Fibroblast of skin of left biceps (primary cell): ENCODE measurements at regions not wholly inside any gene's neighbourhood (a gene's known extent, or its start where the extent isn't known, plus 50 kb on each side); places are given as distances from the start of the nearest gene placed in this dataset.
A peak's percentile ranks its signal among the peaks of the same experiment; 100 is the strongest.
"Not testable (repeated sequence)": the region's sequence is repeated elsewhere in the genome, so short reads cannot be mapped to it uniquely, and the experiment has no call there.

Experiments used
- DNase-seq, 2 experiments: peaks; one replicate each; pipeline ENCODE4 v3.0.0-alpha.2; 2013; ENCODE audit warnings: low read depth in 2 of 2

DNA sequence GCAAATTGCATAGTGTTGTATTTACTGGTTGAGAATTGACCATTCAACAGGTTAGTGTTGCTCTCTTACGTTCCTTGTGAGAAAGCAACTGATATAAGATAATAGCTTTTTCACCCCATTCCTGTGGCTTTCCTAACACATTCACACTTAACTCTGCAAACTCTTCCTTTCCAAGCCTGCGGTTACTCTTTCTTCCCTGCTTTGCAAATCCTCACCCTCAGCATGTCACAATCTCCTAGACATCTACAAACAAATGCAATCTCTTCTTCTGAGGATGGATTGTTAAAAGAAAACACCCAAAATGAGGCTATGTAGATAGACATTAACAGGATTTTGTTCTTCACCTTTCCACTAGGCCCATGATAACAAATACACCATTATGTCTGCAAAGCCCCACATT lies 771.7 kb upstream of the PCDH7 start:
- DNase-seq: no peak

DNA sequence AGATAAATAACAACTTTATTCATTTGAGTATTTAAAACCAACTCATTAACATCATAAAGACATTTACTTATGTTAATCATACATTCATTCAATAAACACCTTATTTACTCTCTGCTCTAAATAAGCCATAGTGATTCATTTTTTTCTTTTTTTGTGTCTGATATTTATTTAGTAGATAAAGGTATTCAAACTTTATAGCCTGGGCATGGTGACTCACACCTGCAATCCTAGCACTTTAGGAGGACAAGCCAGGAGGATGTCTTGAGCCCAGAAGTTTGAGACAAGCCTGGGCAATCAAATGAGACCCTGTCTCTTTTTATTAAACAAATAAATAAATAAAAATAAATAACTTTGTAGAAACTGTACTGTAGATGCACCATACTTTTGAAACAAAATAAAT lies 771.3 kb upstream of the PCDH7 start:
- DNase-seq: no peak

DNA sequence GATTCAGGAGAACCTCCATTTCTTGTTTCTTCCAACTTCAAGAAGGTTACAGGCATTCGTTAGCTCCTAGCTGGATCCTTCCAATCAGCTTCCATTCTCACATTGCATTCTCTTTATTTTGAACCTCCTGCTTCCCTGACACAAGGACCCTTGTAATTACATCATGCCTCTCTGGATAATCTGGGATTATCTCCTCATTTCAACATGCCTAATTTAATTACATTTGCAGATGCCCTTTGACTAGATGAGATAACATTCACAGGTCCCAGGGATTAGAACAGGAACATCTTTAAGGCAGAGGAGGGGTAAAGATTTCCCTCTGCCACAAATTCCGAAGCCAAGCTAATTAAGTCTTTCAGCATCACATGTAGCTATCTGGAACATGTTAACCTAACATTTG lies 753.8 kb upstream of the PCDH7 start:
- no peak for DNase-seq

DNA sequence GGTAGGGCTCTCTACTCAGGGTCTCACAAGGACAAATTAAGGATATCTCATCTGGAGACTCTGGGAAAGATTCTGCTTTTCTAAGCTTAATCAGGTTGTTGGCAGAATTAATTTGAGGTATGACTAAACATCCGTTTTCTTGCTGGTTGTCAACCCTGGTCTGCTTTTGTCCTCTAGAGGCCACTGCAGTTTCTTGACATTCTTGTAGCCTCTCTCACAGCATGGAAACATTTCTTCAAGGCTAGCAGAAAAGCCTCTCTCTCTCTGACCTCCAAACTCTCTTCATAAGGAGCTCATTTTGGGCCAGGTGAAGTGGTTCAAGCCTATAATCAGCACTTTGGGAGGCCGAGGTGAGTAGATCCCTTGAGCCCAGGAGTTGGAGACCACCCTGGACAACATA lies 749.5 kb upstream of the PCDH7 start:
- DNase-seq: no peak

DNA sequence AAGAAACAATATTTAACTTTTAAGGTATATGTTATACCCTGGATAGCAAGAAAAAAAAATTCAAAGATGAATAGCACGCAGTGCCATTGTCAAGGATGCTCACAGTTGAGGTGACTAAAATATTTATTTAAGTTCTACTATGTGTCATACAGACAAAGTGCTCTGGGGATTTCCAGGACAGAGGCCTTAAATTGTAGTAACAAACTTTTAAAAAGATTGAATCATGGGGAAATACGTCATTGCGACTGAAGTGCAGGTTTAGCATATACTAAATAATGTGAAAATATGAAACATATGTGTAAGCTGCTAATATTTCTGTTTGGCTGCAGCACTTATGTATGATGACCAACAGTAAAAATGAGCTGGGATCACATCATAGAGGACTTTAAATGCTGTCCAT lies 748.0 kb upstream of the PCDH7 start:
- no peak for DNase-seq

DNA sequence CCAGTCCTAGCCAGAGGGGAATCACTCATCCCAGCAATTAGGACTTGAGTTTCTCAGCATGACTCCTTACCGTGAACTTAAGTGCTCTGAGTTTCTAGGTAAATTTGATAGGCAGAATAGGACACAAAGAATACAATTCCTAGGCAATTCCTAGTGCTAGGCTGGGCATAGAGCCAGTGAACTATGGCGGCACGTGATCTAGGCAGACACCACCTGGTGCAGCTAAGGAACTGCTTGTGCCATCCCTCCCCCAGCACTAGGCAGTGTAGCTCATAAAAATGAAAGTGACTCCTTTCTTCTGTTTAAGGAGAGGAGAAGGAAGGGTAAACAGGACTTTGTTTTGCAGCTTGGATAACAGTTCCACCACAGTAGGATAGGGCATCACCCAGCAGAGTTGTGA lies 736.3 kb upstream of the PCDH7 start:
- DNase-seq: no peak

DNA sequence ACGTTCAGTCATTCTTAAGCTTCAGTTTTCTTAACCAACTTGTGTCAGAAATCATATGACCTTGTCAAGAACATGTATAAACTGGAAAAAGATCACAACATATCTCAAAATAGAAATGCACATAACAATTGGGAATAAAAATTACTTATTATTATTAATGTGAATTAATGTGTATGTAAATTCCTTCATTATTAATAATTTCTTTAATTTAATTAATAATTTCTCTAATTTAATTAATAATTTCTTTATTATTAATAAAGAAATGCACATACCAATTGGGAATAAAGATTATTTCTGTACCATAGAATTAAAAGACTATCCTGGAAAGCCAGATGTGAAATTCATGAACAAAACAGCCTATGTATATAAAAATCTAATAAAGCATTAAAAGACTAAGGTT lies 718.5 kb upstream of the PCDH7 start:
- no peak for DNase-seq

DNA sequence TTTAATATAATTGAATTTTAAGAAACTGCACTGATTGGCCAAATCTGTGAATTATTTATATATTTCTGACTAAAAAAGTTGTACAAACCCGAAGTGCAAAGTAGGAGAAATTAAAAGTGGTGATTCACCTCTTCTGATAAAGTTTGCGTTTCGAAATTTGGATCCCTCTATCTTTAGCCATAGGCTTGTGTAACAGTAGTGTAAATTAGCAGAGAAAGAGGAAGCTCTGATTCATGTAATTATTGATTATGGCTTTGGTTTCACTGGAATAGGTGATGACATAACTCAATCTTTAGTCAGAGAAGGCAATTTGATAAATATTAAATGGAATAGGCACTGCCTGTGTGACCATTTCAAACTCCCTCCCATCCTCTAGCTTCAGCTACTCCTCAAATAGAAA lies 717.8 kb upstream of the PCDH7 start:
- DNase-seq: no peak

DNA sequence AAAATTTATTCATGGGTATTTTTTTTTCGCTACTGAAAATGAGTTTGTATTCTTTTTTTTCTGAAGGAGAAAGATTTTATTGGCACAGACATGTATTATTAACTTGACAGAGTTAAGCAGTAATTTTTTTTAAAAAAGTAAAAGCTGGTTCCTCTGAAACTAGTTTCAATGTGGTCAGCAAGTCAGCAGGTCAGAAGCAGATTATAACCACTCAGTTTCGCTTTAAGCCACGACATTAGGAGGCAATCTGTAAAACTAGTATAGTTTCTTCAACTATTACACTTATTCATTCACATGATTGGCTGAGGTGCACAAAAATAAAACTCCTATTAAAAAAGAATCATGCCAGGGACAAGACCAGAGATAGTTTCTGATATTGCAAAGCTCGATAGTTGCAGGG lies 714.2 kb upstream of the PCDH7 start:
- DNase-seq: no peak

DNA sequence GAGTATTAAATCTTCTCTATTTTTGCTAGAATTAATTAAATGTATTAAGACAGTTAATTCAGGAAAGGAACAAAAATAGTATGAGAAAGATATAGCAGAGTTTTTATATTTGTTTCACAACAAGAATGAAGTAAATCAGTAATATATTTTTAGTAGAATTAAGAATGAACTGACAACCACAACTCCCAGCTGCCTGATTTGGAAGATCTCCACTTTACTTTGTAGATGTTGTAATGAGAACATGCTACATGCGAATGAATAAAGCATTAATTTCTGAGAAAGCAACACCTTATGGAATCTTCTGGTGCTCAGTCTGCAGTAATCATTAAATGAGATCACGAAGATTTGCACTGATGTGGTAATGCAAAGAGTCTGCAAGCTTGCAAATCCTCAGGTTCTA lies 695.6 kb upstream of the PCDH7 start:
- DNase-seq: no peak

DNA sequence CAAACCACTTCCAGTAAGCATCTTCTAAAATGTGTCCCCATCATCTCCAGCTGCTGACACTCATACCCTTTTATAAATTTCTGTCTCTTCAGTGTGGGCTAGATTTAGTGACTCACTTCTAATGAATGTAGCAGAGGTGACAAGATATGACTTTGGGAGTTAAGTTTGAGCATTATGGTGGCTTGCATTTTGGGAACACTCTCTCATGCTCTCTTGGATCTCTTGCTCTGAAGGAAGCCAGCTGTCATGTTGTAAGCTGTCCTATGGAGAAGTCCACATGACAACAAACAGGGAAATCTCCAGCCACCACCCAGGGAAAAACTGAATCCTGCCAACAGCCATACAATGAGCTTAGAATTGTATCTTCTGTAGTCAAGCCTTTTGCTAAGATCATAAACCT lies 691.3 kb upstream of the PCDH7 start:
- no peak for DNase-seq

DNA sequence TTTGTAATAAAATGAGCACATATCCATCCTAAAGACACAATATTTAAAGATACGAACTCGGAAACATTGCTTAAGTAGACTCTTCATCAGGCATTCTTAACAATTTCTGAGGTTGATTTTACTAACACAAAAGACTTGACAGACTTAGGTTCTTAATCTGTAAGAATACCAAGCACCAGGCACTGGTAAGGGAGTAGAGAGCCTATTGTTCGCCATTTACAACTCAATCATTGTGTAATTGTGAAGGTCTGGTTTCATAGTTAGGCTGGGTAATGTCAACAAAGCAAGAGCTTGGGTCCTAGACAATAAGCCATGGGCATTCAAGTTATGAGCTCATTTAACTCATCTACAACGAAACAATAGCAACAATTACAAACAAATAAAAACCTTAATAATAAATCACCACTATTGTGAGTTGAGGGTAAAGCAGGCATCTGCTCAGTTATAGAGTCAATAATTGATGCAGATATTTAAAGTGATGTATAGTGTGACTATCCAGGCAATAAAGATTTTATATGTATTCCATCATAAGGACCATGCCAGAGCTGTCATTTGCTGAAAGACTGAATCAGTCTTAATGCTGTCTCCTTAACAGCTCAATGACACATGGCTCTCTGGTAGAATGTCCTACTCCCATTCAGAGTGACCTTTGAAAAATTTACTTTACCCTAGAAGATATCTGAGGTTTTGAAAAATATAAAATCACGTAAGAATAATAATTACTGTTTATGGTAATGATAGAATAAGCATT lies 664.0 kb upstream of the PCDH7 start:
- no peak for DNase-seq

DNA sequence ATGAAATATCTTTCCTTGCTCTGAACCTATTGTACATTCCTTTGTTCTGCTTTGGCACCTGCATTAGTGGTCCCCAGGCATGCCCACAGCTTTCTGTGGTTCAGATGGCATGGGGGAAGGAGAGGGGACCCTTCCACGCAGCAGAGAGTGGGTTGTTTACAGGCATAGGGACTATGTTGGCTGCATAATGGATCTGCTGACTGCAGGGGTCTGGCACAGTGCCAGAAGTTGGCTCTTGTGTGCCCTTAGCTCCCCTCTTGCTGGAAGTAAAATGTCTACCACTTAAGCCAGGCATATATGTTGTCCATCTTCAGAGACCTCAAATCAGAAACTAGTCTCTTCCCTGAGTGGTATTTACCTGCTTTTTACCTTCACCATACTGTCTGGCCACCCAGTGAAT lies 651.9 kb upstream of the PCDH7 start:
- DNase-seq: no peak

DNA sequence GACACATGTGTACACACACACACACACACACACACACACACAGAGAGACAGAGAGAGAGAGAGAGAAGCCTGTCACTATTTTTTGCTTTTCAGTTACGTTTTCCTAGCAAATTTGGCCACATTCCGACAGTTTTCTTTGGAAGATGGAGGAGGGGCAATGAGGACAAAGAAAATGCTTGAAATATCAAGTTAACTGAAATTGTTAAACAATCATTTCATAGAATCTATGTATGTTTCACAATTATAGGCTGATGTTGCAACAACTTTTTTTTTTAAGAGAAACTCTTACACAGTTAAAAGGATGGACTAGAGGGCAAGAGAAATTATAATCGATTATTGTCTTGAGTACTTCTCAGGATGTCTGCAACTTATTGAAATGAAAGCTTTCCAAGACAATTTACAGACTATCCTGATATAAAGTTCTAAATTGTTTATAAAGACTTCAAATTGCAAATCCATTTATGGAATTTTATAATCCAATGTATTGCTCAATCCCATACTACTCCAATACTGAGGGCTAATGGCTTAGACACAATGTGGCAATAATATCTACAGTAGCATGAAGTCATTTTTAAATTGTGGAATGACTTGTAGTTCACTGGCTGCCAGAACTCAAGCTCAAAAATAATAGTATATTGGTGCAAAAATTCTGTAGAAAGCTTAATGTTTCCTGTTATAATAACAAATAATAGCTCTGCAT lies 647.0 kb upstream of the PCDH7 start:
- DNase-seq: peak in 1 of 2 experiments; percentile 0

DNA sequence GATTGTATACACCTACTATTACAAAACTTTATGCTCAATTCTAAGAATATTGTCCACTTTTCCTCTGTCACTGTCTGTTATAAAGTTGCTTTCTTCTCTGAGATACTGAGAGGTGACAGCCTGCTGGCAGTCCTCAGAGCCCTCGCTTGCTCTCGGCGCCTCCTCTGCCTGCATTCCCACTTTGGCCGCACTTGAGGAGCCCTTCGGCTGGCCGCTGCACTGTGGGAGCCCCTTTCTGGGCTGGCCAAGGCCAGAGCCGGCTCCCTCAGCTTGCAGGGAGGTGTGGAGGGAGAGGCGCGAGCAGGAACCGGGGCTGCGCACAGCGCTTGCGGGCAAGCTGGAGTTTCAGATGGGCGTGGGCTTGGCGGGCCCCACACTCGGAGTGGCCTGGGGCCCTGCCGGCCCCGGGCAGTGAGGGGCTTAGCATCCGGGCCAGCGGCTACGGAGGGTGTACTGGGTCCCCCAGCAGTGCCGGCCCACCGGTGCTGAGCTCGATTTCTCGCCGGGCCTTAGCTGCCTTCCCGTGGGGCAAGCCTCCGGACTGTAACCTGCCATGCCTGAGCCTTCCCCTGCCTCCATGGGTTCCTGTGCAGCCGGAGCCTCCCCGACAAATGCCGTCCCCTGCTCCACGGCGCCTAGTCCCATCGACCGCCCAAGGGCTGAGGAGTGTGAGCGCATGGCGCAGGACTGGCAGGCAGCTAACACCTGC lies 627.6 kb upstream of the PCDH7 start:
- not testable (repeated sequence) for DNase-seq

DNA sequence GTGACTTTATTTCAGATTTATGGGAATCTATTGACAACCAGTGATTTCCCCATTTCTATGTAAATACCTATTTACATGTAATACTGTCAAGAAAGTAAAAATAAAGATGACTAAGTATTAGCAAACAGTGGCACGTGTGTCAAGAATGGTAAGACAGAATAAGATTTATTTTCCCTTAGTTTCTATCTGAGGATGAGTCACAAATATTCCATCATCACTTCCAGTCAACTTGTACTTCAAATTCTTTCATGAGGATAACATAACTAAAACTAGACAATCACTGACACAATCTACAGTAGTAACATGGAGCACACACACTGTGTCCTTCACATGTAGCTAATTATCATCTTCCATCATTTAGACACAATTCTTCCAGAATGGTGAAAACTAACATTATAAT lies 625.3 kb upstream of the PCDH7 start:
- no peak for DNase-seq

DNA sequence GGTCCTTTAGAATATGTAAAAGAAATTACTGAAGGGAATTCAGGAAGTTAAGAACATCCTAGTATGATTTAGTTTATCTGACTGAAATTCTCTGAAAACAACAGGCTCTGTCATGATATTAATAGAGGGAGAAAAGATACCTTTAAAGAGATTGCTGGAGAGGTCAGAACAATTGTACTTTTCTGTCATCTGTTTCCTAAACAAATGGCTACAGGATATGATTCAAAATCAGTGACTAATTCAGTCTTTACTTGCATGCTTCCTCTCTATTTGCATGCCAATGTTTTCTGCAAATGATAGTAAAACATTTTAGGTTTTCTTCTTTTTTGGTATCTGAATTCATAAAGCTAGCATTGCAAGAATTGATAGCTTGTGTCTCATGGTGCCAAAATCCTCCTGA lies 616.7 kb upstream of the PCDH7 start:
- no peak for DNase-seq

DNA sequence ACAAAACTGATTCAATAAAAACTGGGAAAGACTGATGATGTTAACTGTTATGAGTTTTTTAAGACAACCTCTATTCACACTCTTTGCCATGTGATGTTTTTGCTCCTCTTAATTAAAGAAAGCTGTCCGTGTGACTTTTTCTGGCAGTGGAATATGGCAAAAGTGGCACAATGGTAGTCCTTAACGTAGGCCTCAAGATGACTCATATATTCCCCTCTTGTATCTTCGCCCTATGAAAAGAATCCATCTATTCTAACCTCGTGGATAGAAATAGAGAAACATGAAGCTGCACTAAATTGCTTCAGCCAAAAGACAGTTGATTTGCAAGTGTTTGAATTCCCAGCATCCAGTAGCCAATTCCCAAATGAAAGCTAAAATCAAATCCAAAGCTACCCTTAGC lies 603.8 kb upstream of the PCDH7 start:
- no peak for DNase-seq

DNA sequence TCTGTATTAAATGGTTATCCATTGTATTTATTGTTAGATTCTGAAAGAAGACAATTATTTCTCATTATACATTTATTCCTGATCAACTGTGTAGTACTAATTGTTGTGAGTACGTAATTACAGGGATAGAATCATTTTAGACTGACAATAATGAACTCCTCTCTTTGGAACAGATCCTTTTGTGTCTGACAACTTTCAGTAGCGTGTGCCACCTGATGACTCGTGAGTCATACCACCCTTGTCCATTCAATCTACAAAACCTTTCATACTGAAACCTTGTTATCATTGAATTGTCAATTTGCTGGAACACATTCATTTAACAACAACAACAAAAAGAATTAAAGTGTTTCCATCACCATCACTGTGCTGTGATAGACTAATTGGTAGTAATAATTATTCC lies 602.7 kb upstream of the PCDH7 start:
- DNase-seq: no peak

DNA sequence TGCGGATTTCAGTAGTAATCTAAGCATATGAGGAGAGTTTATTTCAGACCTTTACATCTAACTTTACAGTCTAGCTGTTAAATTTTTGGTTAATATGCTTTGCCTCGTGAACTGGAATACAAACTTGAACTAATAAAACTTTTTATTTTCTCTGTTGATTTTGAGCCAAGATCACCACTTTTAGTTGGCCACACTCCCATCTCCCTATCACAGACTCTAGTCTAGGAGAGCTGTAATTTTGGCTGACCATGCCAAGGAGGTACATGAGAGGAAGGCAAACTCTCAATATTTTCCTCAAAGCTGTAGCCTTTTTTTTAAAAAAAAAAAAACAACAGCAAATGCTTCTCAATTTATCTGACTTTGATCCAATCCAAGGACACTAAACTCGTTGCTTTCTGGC lies 597.5 kb upstream of the PCDH7 start:
- DNase-seq: no peak

DNA sequence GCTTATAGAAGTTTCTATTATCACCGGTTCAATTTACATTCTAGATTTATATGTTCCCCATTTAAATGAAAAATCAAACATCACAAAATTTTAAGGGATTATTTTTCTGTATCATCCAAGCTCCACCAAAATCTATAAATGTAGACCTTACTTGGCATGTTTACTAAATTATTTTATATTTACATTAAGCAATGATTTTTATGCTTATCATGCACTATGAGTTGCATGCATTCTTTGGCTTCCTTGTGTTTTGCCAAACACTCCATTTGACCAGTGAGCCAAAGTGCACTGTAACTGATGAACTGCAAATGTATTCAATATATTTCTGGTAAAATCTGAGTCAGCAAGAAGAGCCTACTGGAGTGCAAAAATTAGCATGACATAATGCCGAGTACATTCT lies 595.5 kb upstream of the PCDH7 start:
- DNase-seq: not testable (repeated sequence)

DNA sequence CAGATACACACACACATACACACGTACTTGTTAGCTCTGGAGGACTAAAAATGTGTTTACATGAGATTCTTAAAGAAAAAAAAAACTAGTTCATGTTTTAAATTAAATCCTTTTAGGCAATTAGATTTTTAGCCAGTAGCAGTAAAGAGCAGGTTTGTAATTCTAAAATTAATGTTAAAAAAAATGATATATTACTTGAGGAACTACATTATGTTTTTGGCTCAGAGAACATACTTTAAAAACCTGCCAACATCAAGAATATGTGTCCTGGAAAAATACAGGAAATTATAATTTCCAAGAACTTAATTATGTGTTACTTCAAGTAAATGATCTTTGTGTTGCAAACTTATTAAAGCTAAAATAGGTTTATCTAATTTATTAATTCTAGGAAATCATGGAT lies 594.3 kb upstream of the PCDH7 start:
- no peak for DNase-seq

DNA sequence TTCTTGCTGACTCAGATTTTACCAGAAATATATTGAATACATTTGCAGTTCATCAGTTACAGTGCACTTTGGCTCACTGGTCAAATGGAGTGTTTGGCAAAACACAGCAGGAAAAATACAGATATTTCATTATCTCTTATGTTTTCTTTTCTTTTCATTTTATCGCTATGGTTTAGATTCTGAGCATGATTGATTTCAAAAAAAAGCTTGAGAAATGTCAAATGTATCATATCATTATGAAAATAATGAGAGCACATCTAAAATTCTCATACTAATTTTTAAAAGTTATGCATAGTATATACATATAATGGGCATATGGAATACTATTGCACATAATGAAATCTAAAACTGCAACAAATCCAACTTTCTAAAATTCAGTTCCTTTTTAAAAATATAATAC lies 593.8 kb upstream of the PCDH7 start:
- DNase-seq: no peak
